Activated CD8-positive, alpha-beta memory T cell treated with anti-CD3 and anti-CD28 coated beads, Interleukin-2, amount 10 ng/mL, durations not matched to agents 7 days and 5 days (primary cell): ENCODE measurements at regions not wholly inside any gene's neighbourhood (a gene's known extent, or its start where the extent isn't known, plus 50 kb on each side); places are given as distances from the start of the nearest gene placed in this dataset.

ENCODE experiments used
- ATAC-seq: fragments of 150-1000 bp; cut with Tn5 transposase; one replicate; pipeline ENCODE4 v1.10.0; 2021; ENCODE audit warnings: moderate library complexity
- CTCF ChIA-PET: fragments of 350-600 bp; sonication (Branson Sonifier 250); formaldehyde crosslinking; loops from one replicate; lab custom pipeline; 2021; ENCODE audit warnings: antibody characterized with exemption; lab: Charles Lee
- DNase-seq: peaks from one replicate; pipeline ENCODE4 v3.0.0-alpha.2; 2020
- H3K27ac Mint-ChIP-seq: one replicate; pipeline ENCODE4 v1.8.0; 2021; ENCODE audit warnings: mild to moderate bottlenecking, mixed read lengths
- H3K27me3 Mint-ChIP-seq: one replicate; pipeline ENCODE4 v1.8.0; 2021; ENCODE audit warnings: mixed read lengths
- H3K36me3 Mint-ChIP-seq: one replicate; pipeline ENCODE4 v1.8.0; 2021; ENCODE audit warnings: mild to moderate bottlenecking, mixed read lengths
- H3K4me1 Mint-ChIP-seq: one replicate; pipeline ENCODE4 v1.8.0; 2021; ENCODE audit warnings: mixed read lengths
- H3K4me3 Mint-ChIP-seq: one replicate; pipeline ENCODE4 v1.8.0; 2021; ENCODE audit warnings: mild to moderate bottlenecking, moderate library complexity, mixed read lengths
- H3K9me3 Mint-ChIP-seq: one replicate; pipeline ENCODE4 v1.8.0; 2022; ENCODE audit warnings: low read depth, mixed read lengths

- CTCF ChIA-PET: no interaction called here
- Mint-ChIP-seq H3K27ac (no peak overlapping the region), H3K36me3 (no peaks in the 10 kb centered on the region), H3K4me1 (no peaks in the 10 kb centered on the region), H3K27me3 (peaks cover 28% of the 10 kb centered on the region), H3K9me3 (no peaks in the 10 kb centered on the region), H3K4me3 (no peak overlapping the region)
- DNase-seq (no peak), ATAC-seq (no peak)
Measured at GRCh38 chr15:62631076-62631724, 411.3 kb upstream of the TPM1 start.

- no peak for ATAC-seq
- Mint-ChIP-seq H3K27ac (no peak overlapping the region), H3K4me3 (no peak overlapping the region), H3K9me3 (no peaks in the 10 kb centered on the region), H3K27me3 (peaks cover 11% of the 10 kb centered on the region), H3K36me3 (no peaks in the 10 kb centered on the region), H3K4me1 (peaks cover 5% of the 10 kb centered on the region)
- CTCF ChIA-PET: no interaction called here
- DNase-seq: no peak
Measured at GRCh38 chr15:62636823-62637573, 405.5 kb upstream of the TPM1 start.

GRCh38 chr15:62637574-62637897 lies 405.0 kb upstream of the TPM1 start:
- DNase-seq: no peak
- ATAC-seq: no peak
- no peak overlapping the region for H3K27ac Mint-ChIP-seq
- no peaks in the 10 kb centered on the region for H3K9me3 Mint-ChIP-seq
- peaks cover 6% of the 10 kb centered on the region for H3K4me1 Mint-ChIP-seq
- H3K36me3 Mint-ChIP-seq: no peaks in the 10 kb centered on the region
- CTCF ChIA-PET: no interaction called here
- peaks cover 7% of the 10 kb centered on the region for H3K27me3 Mint-ChIP-seq
- H3K4me3 Mint-ChIP-seq: no peak overlapping the region

GRCh38 chr15:62637950-62638619 lies 404.5 kb upstream of the TPM1 start:
- Mint-ChIP-seq H3K9me3 (no peaks in the 10 kb centered on the region), H3K4me1 (peaks cover 6% of the 10 kb centered on the region)

GRCh38 chr15:62639432-62639831 lies 403.1 kb upstream of the TPM1 start:
- Mint-ChIP-seq H3K36me3 (no peaks in the 10 kb centered on the region), H3K27ac (no peak overlapping the region), H3K4me3 (no peak overlapping the region), H3K27me3 (peaks cover 5% of the 10 kb centered on the region), H3K9me3 (no peaks in the 10 kb centered on the region), H3K4me1 (peaks cover 6% of the 10 kb centered on the region)
- CTCF ChIA-PET: no interaction called here
- ATAC-seq (no peak), DNase-seq (no peak)

More at GRCh38 chr15:62637950-62638619, 404.5 kb upstream of the TPM1 start:
- Mint-ChIP-seq H3K27ac (no peak overlapping the region), H3K27me3 (peaks cover 7% of the 10 kb centered on the region), H3K4me3 (no peak overlapping the region), H3K36me3 (no peaks in the 10 kb centered on the region)
- no peak for ATAC-seq
- CTCF ChIA-PET: no interaction called here
- DNase-seq: no peak

GRCh38 chr15:62639906-62640605 lies 402.5 kb upstream of the TPM1 start:
- Mint-ChIP-seq H3K9me3 (no peaks in the 10 kb centered on the region), H3K4me3 (no peak overlapping the region), H3K4me1 (peaks cover 6% of the 10 kb centered on the region), H3K27ac (no peak overlapping the region), H3K36me3 (no peaks in the 10 kb centered on the region), H3K27me3 (peaks cover 5% of the 10 kb centered on the region)
- no peak for ATAC-seq
- CTCF ChIA-PET: no interaction called here
- no peak for DNase-seq

- ATAC-seq (no peak), DNase-seq (no peak)
- peaks cover 4% of the 10 kb centered on the region for H3K27me3 Mint-ChIP-seq
- no peaks in the 10 kb centered on the region for H3K36me3 Mint-ChIP-seq
- CTCF ChIA-PET: interaction anchor here (1.2 kb wide), 1 partner anchor 14 kb away, joined by 3 read pairs; no protein-coding TSS in a partner anchor
- peaks cover 6% of the 10 kb centered on the region for H3K4me1 Mint-ChIP-seq
- no peak overlapping the region for H3K4me3 Mint-ChIP-seq
- H3K27ac Mint-ChIP-seq: no peak overlapping the region
- no peaks in the 10 kb centered on the region for H3K9me3 Mint-ChIP-seq
Measured at GRCh38 chr15:62641825-62642224, 400.7 kb upstream of the TPM1 start.

- CTCF ChIA-PET: no interaction called here
- Mint-ChIP-seq H3K4me1 (peaks cover 6% of the 10 kb centered on the region), H3K9me3 (no peaks in the 10 kb centered on the region), H3K4me3 (no peak overlapping the region), H3K27ac (no peak overlapping the region), H3K27me3 (no peaks in the 10 kb centered on the region), H3K36me3 (no peaks in the 10 kb centered on the region)
- ATAC-seq (no peak), DNase-seq (no peak)
Measured at GRCh38 chr15:62643572-62643971, 399.0 kb upstream of the TPM1 start.

GRCh38 chr15:62644216-62644888 lies 398.2 kb upstream of the TPM1 start:
- no peak overlapping the region for H3K4me3 Mint-ChIP-seq
- H3K27ac Mint-ChIP-seq: no peak overlapping the region
- DNase-seq (no peak), ATAC-seq (no peak)
- H3K36me3 Mint-ChIP-seq: no peaks in the 10 kb centered on the region
- CTCF ChIA-PET: no interaction called here
- no peaks in the 10 kb centered on the region for H3K9me3 Mint-ChIP-seq
- no peaks in the 10 kb centered on the region for H3K27me3 Mint-ChIP-seq
- H3K4me1 Mint-ChIP-seq: peaks cover 7% of the 10 kb centered on the region

GRCh38 chr15:62644889-62645742 lies 397.4 kb upstream of the TPM1 start:
- no peak for DNase-seq
- Mint-ChIP-seq H3K27ac (no peak overlapping the region), H3K36me3 (no peaks in the 10 kb centered on the region), H3K27me3 (no peaks in the 10 kb centered on the region), H3K4me1 (peaks cover 14% of the 10 kb centered on the region), H3K4me3 (no peak overlapping the region), H3K9me3 (no peaks in the 10 kb centered on the region)
- ATAC-seq: no peak
- CTCF ChIA-PET: interaction anchor here (0.7 kb wide), 1 partner anchor 97 kb away, joined by 5 read pairs; no protein-coding TSS in a partner anchor

GRCh38 chr15:62647202-62647842 lies 395.2 kb upstream of the TPM1 start:
- H3K27ac Mint-ChIP-seq: no peak overlapping the region
- H3K4me1 Mint-ChIP-seq: peaks cover 12% of the 10 kb centered on the region
- no peak for DNase-seq
- ATAC-seq: no peak
- H3K27me3 Mint-ChIP-seq: no peaks in the 10 kb centered on the region
- H3K36me3 Mint-ChIP-seq: peaks cover 1% of the 10 kb centered on the region
- no peak overlapping the region for H3K4me3 Mint-ChIP-seq
- no peaks in the 10 kb centered on the region for H3K9me3 Mint-ChIP-seq
- CTCF ChIA-PET: no interaction called here

- Mint-ChIP-seq H3K4me1 (peaks cover 12% of the 10 kb centered on the region), H3K27me3 (peaks cover 2% of the 10 kb centered on the region), H3K27ac (no peak overlapping the region), H3K9me3 (peaks cover 2% of the 10 kb centered on the region), H3K4me3 (no peak overlapping the region), H3K36me3 (peaks cover 1% of the 10 kb centered on the region)
- DNase-seq: no peak
- no peak for ATAC-seq
- CTCF ChIA-PET: no interaction called here
Measured at GRCh38 chr15:62647843-62648505, 394.6 kb upstream of the TPM1 start.
